ENCODE measurements at regions not wholly inside any gene's neighbourhood (a gene's known extent, or its start where the extent isn't known, plus 50 kb on each side); places are given as distances from the start of the nearest gene placed in this dataset.

DNA sequence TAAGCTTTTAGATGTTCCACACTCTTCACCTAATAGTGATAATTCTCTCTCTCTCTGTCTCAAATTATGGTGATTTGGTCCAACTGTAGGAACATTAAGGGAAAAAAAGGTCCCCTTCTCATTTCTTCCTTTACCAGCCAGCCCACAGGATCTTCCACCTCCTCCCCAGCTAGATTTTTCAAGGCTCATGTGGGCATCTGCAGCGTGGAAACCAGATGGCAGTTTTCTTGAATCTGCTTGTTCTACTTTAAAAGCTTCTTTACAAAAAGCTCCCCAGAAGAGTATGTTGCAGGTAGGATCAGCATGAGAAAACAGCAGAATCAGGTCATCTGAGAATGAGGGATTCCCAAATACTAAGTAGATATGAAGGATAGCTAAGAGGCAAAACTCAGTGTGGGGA is 208.6 kb upstream of the PFN2 start:
- Histone ChIP-seq H3K9me2 (replicated peaks; ENCODE audit: insufficient read depth, low read length) (no peaks in the 10 kb centered on the region), H3K9me3 (ENCODE audit: insufficient read depth, low read length) (no peaks in the 10 kb centered on the region), H3K79me2 (ENCODE audit: insufficient read depth, low read length) (no peaks in the 10 kb centered on the region), H3K27ac (ENCODE audit: low read depth, low read length) (no peak overlapping the region), H3K36me3 (ENCODE audit: low read length) (no peaks in the 10 kb centered on the region), H2AFZ (ENCODE audit: low read depth, low read length, severe bottlenecking) (no peak overlapping the region), H3K4me3 (ENCODE audit: insufficient read depth, low read length, poor library complexity, severe bottlenecking) (no peak overlapping the region), H4K20me1 (ENCODE audit: low read depth, low read length) (no peaks in the 10 kb centered on the region), H3K4me2 (ENCODE audit: low read depth, low read length, poor library complexity, severe bottlenecking) (no peak overlapping the region), H3F3A (ENCODE audit: insufficient read depth) (no peaks in the 10 kb centered on the region), H3K9ac (ENCODE audit: low read length) (no peak overlapping the region), H3K27me3 (ENCODE audit: low read length) (no peaks in the 10 kb centered on the region)
- TF ChIP-seq, protein P1, sequence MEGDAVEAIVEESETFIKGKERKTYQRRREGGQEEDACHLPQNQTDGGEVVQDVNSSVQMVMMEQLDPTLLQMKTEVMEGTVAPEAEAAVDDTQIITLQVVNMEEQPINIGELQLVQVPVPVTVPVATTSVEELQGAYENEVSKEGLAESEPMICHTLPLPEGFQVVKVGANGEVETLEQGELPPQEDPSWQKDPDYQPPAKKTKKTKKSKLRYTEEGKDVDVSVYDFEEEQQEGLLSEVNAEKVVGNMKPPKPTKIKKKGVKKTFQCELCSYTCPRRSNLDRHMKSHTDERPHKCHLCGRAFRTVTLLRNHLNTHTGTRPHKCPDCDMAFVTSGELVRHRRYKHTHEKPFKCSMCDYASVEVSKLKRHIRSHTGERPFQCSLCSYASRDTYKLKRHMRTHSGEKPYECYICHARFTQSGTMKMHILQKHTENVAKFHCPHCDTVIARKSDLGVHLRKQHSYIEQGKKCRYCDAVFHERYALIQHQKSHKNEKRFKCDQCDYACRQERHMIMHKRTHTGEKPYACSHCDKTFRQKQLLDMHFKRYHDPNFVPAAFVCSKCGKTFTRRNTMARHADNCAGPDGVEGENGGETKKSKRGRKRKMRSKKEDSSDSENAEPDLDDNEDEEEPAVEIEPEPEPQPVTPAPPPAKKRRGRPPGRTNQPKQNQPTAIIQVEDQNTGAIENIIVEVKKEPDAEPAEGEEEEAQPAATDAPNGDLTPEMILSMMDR (IDR thresholded peaks at IDR 0.05; ENCODE audit: insufficient read depth, low read length, poor library complexity, severe bottlenecking) = no peak
- TF ChIP-seq EZH2phosphoT487 (conservative IDR thresholded peaks at IDR 0.05; ENCODE audit: low read length) = no peak

DNA sequence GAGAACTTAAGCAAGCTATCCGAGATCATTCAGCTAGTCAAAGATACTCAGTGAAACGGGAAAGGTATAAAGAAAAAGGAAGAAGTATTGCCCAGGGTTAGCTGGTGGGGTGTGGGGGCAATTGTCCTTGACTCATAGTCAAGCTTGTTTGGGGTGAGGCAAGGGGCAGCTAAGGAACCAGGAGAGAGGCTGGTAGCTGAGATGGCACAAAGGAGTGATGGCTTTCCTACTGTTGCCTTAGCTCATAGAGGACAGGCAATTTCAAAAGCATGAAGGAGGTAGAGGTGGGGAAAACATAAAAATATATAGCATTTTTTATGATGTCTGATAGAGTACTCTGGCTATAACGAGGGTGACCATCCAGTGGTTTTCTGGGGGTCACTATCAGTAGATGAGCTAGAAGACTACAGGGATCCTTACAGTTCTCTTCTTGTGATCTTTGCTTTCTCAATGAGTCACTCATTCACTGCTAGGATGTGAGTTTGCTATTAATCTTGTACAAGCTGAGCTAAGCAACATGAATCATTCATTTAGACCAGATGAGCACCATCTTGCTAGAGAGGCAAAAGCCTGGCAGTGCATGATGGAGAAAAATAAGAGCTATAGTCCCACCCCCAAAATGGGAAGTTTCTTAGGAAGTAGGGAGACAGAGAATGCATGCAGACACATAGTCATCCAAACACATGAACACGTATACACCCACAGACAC is 207.1 kb upstream of the PFN2 start:
- no peak overlapping the region for H3K9ac ChIP-seq (ENCODE audit: low read length)
- H3K36me3 ChIP-seq (ENCODE audit: low read length) = no peaks in the 10 kb centered on the region
- H3K9me2 ChIP-seq (replicated peaks; ENCODE audit: insufficient read depth, low read length) = no peaks in the 10 kb centered on the region
- TF ChIP-seq EZH2phosphoT487 (conservative IDR thresholded peaks at IDR 0.05; ENCODE audit: low read length) = no peak
- TF ChIP-seq, protein P1 (IDR thresholded peaks at IDR 0.05; ENCODE audit: insufficient read depth, low read length, poor library complexity, severe bottlenecking) = no peak
- H3K27ac ChIP-seq (ENCODE audit: low read depth, low read length) = no peak overlapping the region
- H2AFZ ChIP-seq (ENCODE audit: low read depth, low read length, severe bottlenecking) = no peak overlapping the region
- H4K20me1 ChIP-seq (ENCODE audit: low read depth, low read length) = no peaks in the 10 kb centered on the region
- H3K27me3 ChIP-seq (ENCODE audit: low read length) = no peaks in the 10 kb centered on the region
- H3K4me3 ChIP-seq (ENCODE audit: insufficient read depth, low read length, poor library complexity, severe bottlenecking) = no peak overlapping the region
- H3K9me3 ChIP-seq (ENCODE audit: insufficient read depth, low read length) = no peaks in the 10 kb centered on the region
- H3K79me2 ChIP-seq (ENCODE audit: insufficient read depth, low read length) = no peaks in the 10 kb centered on the region
- H3K4me2 ChIP-seq (ENCODE audit: low read depth, low read length, poor library complexity, severe bottlenecking) = no peak overlapping the region
- H3F3A ChIP-seq (ENCODE audit: insufficient read depth) = no peaks in the 10 kb centered on the region

DNA sequence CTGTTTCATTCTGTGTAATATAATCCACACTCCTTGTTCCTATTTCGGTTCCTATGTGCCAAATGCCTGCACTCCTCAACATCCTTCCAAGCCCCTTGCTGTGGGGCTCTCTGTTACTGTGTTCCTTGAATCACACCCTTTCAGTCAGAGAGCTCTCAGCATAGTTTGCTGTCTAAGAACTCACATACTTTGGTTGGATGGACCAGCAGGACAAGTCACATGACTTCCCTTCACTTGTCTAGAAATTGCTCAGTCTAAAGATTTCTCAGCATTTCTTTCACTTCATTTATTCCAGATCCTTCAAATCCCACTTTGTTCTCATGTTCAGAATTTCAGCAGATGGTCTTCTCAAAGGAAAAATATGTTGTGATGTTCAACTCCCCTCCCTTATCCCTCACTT is 203.5 kb upstream of the PFN2 start:
- TF ChIP-seq, protein P1 (IDR thresholded peaks at IDR 0.05; ENCODE audit: insufficient read depth, low read length, poor library complexity, severe bottlenecking) = no peak
- TF ChIP-seq EZH2phosphoT487 (conservative IDR thresholded peaks at IDR 0.05; ENCODE audit: low read length) = no peak
- Histone ChIP-seq H3K9ac (ENCODE audit: low read length) (no peak overlapping the region), H3F3A (ENCODE audit: insufficient read depth) (no peaks in the 10 kb centered on the region), H3K36me3 (ENCODE audit: low read length) (no peaks in the 10 kb centered on the region), H3K4me2 (ENCODE audit: low read depth, low read length, poor library complexity, severe bottlenecking) (no peak overlapping the region), H2AFZ (ENCODE audit: low read depth, low read length, severe bottlenecking) (no peak overlapping the region), H3K9me2 (replicated peaks; ENCODE audit: insufficient read depth, low read length) (no peaks in the 10 kb centered on the region), H3K4me3 (ENCODE audit: insufficient read depth, low read length, poor library complexity, severe bottlenecking) (no peak overlapping the region), H3K27ac (ENCODE audit: low read depth, low read length) (no peak overlapping the region), H4K20me1 (ENCODE audit: low read depth, low read length) (no peaks in the 10 kb centered on the region), H3K27me3 (ENCODE audit: low read length) (no peaks in the 10 kb centered on the region), H3K9me3 (ENCODE audit: insufficient read depth, low read length) (no peaks in the 10 kb centered on the region), H3K79me2 (ENCODE audit: insufficient read depth, low read length) (no peaks in the 10 kb centered on the region)
